ENCODE measurements at regions not wholly inside any gene's neighbourhood (a gene's known extent, or its start where the extent isn't known, plus 50 kb on each side); places are given as distances from the start of the nearest gene placed in this dataset.

DNA sequence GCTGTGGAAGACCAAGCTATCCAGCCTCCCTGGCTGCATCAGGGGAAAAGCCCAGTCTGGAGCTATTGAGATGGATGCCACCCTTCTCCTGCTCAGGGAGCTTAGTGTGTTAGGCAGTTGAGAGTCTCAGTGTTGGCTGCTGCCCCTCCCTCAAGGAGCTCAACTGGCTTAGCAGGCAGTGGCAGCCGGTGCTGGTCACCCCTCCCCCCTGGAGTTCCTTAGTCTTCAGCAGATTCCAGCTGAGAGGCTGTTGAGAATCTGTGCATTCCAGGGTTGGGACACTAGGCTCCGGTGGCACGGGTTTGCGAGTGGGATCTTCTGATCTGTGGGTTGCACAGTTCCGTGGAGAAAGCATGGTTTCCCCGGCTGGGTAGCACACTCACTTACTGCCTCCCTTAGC lies 883.8 kb downstream of the NSUN3 start:
- H3K4me1 ChIP-seq (replicated peaks in 1 of 2): no peaks in the 10 kb centered on the region
- H3K4me3 ChIP-seq: no peak overlapping the region
- in situ Hi-C loops (cut with MboI; ENCODE audit: low pct_unique_long_range_greater_than_20kb in 2 of 9, low sequenced_read_pairs in 9 of 9, unreplicated experiment in 9 of 9): no loop called here
- no peak for ATAC-seq (replicated peaks in 6 of 8)
- 40 to 97% (median 80%) methylated on average over 1 to 5 of the region's 6 CpGs; no CpG with 5 or more reads in 5 of the 10 experiments for WGBS, 10 experiments
- no peak overlapping the region for H3K27ac ChIP-seq

DNA sequence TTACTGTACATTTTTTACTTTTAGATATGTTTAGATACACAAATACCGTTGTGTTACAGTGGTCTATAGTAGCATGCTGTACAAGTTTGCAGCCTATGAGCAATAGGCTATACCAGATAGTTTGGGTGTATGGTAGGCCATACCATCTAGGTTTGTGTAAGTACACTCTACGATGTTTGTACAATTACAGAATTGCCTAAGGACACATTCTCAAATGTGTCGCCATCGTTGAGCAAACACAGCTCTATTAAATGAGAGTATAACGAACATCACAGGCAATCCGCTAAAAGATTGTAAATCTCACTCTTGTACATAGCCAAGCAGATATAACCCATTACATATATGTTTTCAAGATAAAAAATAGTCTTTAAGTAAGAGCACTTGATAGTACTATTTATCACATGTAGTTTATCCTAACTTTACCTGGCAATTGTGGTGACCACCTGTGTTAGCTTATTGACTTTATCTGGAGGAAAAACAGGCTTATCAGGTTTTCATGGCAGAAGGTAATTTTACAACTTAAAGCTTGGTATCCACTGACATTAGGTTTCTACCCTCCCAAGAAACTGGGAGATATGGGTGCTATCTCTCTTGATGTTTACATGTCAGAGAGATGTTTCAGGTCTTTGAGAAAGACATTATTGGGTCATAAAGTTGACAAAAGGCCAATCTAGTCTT lies 898.7 kb downstream of the NSUN3 start:
- no peak overlapping the region for H3K27ac ChIP-seq
- in situ Hi-C loops (cut with MboI; ENCODE audit: low pct_unique_long_range_greater_than_20kb in 2 of 9, low sequenced_read_pairs in 9 of 9, unreplicated experiment in 9 of 9): no loop called here
- WGBS, 10 experiments: 7 to 100% (median 62%) methylated on average over 2 to 6 of the region's 6 CpGs; no CpG with 5 or more reads in 2 of the 10 experiments
- no peak for ATAC-seq (replicated peaks in 6 of 8)
- no peak overlapping the region for H3K4me3 ChIP-seq
- H3K4me1 ChIP-seq (replicated peaks in 1 of 2): no peaks in the 10 kb centered on the region

DNA sequence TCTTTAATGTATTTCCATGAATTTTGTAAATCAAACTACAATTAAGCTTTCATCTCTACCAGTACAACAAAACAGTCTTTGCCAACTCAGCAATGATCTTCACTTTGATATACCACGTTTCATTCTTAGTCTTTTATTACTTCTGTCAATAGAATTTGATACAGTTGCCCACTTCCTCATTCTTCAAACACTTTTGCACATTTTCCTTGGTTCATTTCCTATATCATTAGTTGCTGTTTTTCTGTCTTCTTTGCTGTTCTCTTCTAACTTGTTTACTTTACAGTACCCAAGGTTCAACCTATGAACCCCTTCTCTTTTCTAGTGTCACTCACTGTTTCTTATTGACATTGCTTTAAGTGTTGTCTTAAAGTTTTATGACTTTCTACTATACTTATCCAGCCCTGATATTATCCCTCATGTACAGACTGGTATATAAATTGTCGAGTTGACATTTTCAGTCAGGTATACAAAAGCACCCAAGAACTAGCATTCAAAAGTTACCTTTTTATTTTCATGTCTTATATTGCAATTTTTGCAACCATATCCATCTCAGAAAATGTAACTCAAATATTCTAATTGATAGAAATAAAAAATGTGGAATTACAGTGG lies 903.1 kb downstream of the NSUN3 start:
- no peaks in the 10 kb centered on the region for H3K4me1 ChIP-seq (replicated peaks in 1 of 2)
- no peak overlapping the region for H3K27ac ChIP-seq
- 0 to 95% (median 64%) methylated on average over 1 to 2 of the region's 2 CpGs for WGBS, 10 experiments
- no peak for ATAC-seq (replicated peaks in 6 of 8)
- H3K4me3 ChIP-seq: no peak overlapping the region
- in situ Hi-C loops (cut with MboI; ENCODE audit: low pct_unique_long_range_greater_than_20kb in 2 of 9, low sequenced_read_pairs in 9 of 9, unreplicated experiment in 9 of 9): no loop called here

DNA sequence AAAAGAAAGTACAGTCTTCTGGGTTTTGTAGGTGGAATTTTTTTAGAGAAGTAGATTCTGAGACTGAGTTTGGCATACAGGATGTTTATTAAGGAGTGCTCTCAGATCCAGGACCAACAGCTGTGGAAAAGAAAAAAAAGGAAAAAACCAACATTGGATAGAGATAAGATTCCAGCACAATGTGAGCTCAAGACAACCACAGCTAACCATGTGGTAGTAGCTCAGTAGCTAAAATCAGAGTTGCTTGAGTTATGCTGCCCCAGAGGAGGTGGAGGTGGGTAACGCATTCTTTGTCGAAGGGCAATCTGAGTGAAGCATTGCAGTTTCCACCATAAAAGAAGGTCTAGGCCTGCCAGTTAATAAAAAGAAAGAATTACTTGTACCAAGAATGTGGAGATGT lies 904.3 kb downstream of the NSUN3 start:
- in situ Hi-C loops (cut with MboI; ENCODE audit: low pct_unique_long_range_greater_than_20kb in 2 of 9, low sequenced_read_pairs in 9 of 9, unreplicated experiment in 9 of 9): no loop called here
- H3K4me1 ChIP-seq (replicated peaks in 1 of 2): no peaks in the 10 kb centered on the region
- no peak overlapping the region for H3K27ac ChIP-seq
- no peak overlapping the region for H3K4me3 ChIP-seq
- no peak for ATAC-seq (replicated peaks in 6 of 8)
- WGBS, 10 experiments: 34 to 100% (median 88%) methylated on average over 1 to 2 of the region's 2 CpGs; no CpG with 5 or more reads in 3 of the 10 experiments

DNA sequence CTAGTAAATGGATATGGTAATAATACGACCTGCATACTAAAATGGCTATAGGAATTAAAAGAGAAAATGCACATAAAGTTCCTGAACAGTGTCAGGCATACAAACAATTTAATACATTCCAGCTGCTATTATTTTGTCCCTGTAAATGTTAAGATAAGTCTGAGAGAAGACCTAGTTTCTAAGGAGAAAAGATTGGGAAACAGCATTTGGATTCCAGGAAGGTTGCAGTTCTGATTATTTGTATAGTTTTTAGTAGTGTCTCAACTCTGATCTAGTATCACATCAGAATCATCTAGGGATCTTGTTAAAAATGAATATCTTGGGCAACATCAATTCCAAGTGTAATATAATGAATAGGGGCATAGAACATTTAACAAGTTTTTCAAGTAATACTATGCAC lies 905.7 kb downstream of the NSUN3 start:
- Histone ChIP-seq H3K4me1 (replicated peaks in 1 of 2) (no peaks in the 10 kb centered on the region), H3K4me3 (no peak overlapping the region), H3K27ac (no peak overlapping the region)
- no peak for ATAC-seq (replicated peaks in 6 of 8)
- 0 to 88% (median 44%) methylated on average over 1 of the region's 1 CpG; no CpG with 5 or more reads in 2 of the 10 experiments for WGBS, 10 experiments
- in situ Hi-C loops (cut with MboI; ENCODE audit: low pct_unique_long_range_greater_than_20kb in 2 of 9, low sequenced_read_pairs in 9 of 9, unreplicated experiment in 9 of 9): no loop called here

DNA sequence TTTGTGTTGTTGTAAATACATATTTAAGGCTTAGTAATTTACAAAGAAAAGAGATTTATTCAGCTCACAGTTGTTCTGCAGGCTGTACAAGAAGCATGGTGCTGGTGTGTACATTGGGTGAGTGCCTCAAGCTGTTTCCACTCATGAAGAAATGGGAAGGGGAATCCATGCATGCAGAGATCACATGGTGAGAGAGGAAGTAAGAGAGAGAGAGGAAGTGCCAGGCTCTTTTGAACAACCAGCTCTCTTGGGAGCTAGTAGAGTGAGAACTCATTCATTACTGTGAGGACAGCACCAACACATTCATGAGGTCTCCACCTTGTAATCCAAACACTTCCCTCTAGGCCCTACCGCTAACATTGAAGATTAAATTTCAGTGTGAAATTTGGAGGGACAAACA lies 909.2 kb downstream of the NSUN3 start:
- Histone ChIP-seq H3K4me3 (no peak overlapping the region), H3K4me1 (replicated peaks in 1 of 2) (no peaks in the 10 kb centered on the region), H3K27ac (no peak overlapping the region)
- ATAC-seq (replicated peaks in 6 of 8): no peak
- 25 to 100% (median 90%) methylated on average over 1 of the region's 1 CpG; no CpG with 5 or more reads in 4 of the 10 experiments for WGBS, 10 experiments
- in situ Hi-C loops (cut with MboI; ENCODE audit: low pct_unique_long_range_greater_than_20kb in 2 of 9, low sequenced_read_pairs in 9 of 9, unreplicated experiment in 9 of 9): no loop called here

DNA sequence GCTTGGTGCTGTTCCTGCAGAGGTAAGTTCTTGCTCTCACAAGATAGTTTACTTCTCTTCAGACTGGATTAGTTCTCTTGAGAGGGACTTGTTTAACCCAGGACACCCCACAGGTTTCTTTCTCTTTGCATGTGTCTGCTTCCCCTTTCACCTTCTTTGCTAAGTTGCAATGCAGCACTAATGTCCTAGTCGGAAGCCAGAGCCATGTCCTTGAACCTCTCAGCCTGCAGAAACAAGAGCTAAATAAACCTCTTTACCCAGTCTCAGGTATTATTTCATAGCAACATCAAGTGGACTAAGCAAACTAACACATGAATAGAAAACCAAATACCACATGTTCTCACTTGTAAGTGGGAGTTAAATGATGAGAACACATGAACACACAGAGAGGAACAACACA lies 915.2 kb downstream of the NSUN3 start:
- Histone ChIP-seq H3K4me1 (replicated peaks in 1 of 2) (no peaks in the 10 kb centered on the region), H3K4me3 (no peak overlapping the region), H3K27ac (no peak overlapping the region)
- ATAC-seq (replicated peaks in 6 of 8): no peak
- in situ Hi-C loops (cut with MboI; ENCODE audit: low pct_unique_long_range_greater_than_20kb in 2 of 9, low sequenced_read_pairs in 9 of 9, unreplicated experiment in 9 of 9): no loop called here
- 0 to 100% (median 76%) methylated on average over 1 of the region's 1 CpG; no CpG with 5 or more reads in 6 of the 10 experiments for WGBS, 10 experiments

DNA sequence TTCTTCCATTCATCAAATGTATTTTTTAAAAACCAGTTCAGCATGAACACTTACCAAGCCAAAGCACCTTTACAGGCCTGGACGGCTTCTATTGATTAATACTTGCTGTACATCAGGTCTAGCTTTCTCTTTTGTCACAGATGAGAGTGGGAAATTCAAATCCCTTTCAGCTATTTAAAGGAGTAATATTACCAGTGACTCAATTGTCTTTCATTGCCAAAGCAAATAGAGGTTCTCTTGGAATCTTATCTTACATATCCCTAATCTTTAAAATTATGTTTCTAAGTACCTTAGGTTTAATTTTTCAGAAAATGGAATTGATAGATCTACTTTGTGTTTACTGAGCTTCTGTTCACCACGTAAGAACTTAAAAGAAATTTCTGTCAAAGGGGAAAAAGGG lies 922.9 kb downstream of the NSUN3 start:
- WGBS, 10 experiments: 0 to 100% (median 71%) methylated on average over 1 to 2 of the region's 2 CpGs
- H3K4me3 ChIP-seq: no peak overlapping the region
- no peak overlapping the region for H3K27ac ChIP-seq
- in situ Hi-C loops (cut with MboI; ENCODE audit: low pct_unique_long_range_greater_than_20kb in 2 of 9, low sequenced_read_pairs in 9 of 9, unreplicated experiment in 9 of 9): no loop called here
- no peak for ATAC-seq (replicated peaks in 6 of 8)
- no peaks in the 10 kb centered on the region for H3K4me1 ChIP-seq (replicated peaks in 1 of 2)

DNA sequence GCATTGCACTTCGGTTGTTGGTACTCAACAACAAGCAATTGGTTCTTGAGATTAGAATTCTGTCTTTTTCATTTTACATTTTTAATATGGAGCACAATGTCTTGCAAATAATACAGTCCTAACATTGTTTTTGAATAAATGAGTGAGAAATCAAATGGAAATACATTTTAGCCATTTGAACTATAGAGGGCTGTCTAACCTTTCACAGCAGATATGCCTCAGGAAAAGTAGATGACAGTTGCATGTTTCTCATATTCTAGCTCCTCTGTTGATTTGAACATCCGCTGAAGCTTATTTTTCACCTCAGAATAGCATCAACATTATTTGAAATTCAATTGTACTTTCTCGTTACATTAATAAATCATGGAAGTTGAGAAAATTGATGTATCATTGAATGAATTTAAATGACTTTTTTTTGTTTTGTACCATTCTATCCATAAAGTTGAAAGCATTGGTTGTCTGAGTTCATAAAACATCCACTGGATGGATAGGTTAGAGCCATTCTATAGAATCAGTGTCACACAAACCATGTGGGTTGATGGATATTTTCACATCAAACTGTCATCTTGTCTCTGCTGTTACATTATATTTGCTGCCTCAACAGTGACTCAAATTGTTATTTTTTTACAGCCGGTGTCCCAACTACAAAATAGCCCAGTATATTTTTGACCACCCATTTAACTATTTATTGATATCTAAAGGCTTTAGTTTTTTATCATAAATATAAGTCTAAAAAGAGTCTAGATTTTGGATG lies 928.3 kb downstream of the NSUN3 start:
- ATAC-seq (replicated peaks in 6 of 8): no peak
- Histone ChIP-seq H3K27ac (no peak overlapping the region), H3K4me1 (replicated peaks in 1 of 2) (no peaks in the 10 kb centered on the region), H3K4me3 (no peak overlapping the region)
- in situ Hi-C loops (cut with MboI; ENCODE audit: low pct_unique_long_range_greater_than_20kb in 2 of 9, low sequenced_read_pairs in 9 of 9, unreplicated experiment in 9 of 9): no loop called here
- WGBS, 10 experiments: 18 to 98% (median 70%) methylated on average over 2 to 4 of the region's 4 CpGs; no CpG with 5 or more reads in 2 of the 10 experiments

DNA sequence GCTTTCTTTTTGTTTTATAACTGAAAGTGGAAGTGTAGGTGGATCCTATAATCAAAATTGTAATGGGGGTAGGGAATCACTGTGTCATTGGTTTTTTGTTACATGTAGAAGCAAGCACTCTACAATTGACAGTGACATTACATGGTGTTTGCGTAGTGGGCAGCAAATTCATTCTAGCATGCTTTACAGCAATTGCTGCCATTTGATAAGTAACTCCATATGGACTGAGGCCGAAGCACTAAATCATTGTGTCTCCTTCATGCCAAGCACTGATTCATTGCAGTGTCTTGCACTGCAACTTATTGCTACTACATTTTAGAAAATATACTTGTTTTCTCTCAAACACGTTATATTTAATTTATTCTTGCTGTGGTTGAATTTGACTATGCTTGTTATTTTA lies 933.9 kb downstream of the NSUN3 start:
- Histone ChIP-seq H3K27ac (no peak overlapping the region), H3K4me3 (no peak overlapping the region), H3K4me1 (replicated peaks in 1 of 2) (no peaks in the 10 kb centered on the region)
- in situ Hi-C loops (cut with MboI; ENCODE audit: low pct_unique_long_range_greater_than_20kb in 2 of 9, low sequenced_read_pairs in 9 of 9, unreplicated experiment in 9 of 9): no loop called here
- ATAC-seq (replicated peaks in 6 of 8): peak in 5 of 8 experiments; percentile 37 to 88 (median 54)
- 0 to 85% (median 39%) methylated on average over 1 to 3 of the region's 3 CpGs; no CpG with 5 or more reads in 2 of the 10 experiments for WGBS, 10 experiments

DNA sequence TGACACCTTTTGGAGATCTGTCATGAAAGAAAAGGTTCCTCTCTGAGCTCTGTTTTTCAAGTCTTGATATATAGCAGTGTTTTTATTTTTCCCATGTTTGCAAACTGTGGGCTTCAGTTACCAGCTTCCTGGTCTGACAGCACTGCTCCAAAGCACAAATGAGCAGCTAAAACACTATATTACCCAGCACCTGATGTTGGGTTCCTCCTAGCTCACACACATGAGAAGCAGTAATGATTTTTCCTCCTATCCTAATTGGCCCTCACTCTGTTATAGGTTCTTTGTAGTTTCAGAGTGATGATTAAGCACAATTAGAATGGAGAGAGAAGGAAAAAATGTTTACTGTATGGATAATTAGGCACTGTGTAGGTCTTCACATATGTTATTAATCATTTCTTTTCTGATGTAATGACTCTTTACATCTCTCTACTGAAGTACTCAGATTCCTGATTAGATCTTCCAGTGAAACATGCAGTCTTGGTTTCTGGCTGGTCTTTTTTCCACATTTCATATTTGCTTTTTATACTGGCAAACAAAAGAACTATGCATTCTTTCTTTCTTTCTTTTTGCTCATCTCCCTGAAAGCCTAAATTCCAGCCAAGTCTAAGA lies 939.7 kb downstream of the NSUN3 start:
- no peak overlapping the region for H3K27ac ChIP-seq
- no peaks in the 10 kb centered on the region for H3K4me1 ChIP-seq (replicated peaks in 1 of 2)
- in situ Hi-C loops (cut with MboI; ENCODE audit: low pct_unique_long_range_greater_than_20kb in 2 of 9, low sequenced_read_pairs in 9 of 9, unreplicated experiment in 9 of 9): no loop called here
- ATAC-seq (replicated peaks in 6 of 8): peak in 5 of 8 experiments; percentile 32 to 83 (median 58)
- H3K4me3 ChIP-seq: no peak overlapping the region

DNA sequence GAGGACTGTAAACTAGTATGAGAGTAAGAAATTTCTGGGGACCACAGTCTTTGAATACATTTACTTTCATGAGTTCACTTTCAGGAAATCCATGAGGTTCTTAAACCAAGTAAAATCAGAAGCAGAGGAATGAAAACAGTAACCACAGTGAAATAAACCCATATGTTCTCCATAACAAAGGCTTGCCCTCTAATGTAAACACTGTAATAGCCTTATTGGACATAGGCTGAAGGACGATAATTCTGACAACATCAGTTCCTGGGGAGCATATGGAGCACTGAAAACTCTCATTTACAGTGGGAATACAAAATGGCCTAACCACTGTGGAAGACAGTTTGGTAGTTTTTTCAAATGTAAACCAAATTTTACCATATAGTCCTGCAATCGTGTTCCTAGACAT lies 965.8 kb downstream of the NSUN3 start:
- Histone ChIP-seq H3K27ac (no peak overlapping the region), H3K4me1 (replicated peaks in 1 of 2) (no peaks in the 10 kb centered on the region), H3K4me3 (no peak overlapping the region)
- in situ Hi-C loops (cut with MboI; ENCODE audit: low pct_unique_long_range_greater_than_20kb in 2 of 9, low sequenced_read_pairs in 9 of 9, unreplicated experiment in 9 of 9): no loop called here
- no peak for ATAC-seq (replicated peaks in 6 of 8)
- WGBS, 10 experiments: 5 to 100% (median 78%) methylated on average over 1 to 2 of the region's 2 CpGs; no CpG with 5 or more reads in 1 of the 10 experiments

DNA sequence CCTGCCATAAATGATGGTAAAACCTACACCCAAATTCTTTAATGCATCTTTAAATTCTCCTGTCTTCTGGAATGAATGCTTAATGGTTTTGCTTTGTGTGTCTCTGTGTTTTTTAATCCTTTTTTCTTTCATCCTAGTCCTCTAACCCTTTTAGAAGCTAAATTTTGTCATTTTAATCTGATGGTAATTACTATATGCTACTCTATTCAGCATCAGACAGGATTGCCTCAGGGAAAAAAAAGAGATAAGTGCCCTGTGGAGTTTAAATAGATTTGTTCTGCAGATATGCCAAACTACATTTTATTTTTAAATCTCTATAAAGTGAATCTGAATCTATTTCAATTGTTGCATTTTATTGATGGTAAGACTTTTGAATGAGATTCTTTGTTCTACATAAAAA lies 966.8 kb downstream of the NSUN3 start:
- in situ Hi-C loops (cut with MboI; ENCODE audit: low pct_unique_long_range_greater_than_20kb in 2 of 9, low sequenced_read_pairs in 9 of 9, unreplicated experiment in 9 of 9): no loop called here
- no peak overlapping the region for H3K27ac ChIP-seq
- H3K4me1 ChIP-seq (replicated peaks in 1 of 2): no peaks in the 10 kb centered on the region
- no peak overlapping the region for H3K4me3 ChIP-seq
- ATAC-seq (replicated peaks in 6 of 8): no peak
